ENCODE measurements at regions not wholly inside any gene's neighbourhood (a gene's known extent, or its start where the extent isn't known, plus 50 kb on each side); places are given as distances from the start of the nearest gene placed in this dataset.

DNA sequence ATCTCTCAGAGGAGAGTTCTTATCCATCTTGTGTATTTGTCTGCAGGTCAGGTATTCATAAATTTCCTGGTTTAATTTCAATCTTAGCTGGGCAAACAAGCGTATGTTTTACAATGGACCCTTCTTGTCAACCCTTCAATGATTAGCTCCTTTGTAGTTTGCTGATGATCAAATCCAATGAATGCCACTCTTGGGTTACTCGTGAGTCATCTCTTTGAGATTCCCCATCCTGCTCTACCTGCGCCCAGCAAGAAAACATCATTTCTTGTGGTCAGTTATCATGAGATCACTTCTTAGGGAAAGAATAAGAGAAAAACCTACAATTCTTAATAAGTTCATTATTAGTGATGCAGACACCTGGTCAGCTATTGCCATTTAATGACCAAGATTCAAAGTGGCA, 572.3 kb upstream of the PKN2 start (continued):
- TF ChIP-seq FOXK2 (IDR thresholded peaks at IDR 0.05) (no peak), GABPA (IDR thresholded peaks at IDR 0.05; ENCODE audit: low read depth) (no peak), SMAD1 (IDR thresholded peaks at IDR 0.05; ENCODE audit: low read depth, partially characterized antibody) (no peak)
- TF ChIP-seq, protein P1, sequence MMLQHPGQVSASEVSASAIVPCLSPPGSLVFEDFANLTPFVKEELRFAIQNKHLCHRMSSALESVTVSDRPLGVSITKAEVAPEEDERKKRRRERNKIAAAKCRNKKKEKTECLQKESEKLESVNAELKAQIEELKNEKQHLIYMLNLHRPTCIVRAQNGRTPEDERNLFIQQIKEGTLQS (IDR thresholded peaks at IDR 0.05; ENCODE audit: borderline replicate concordance, extremely low read depth, low read depth, low read length): no peak

DNA sequence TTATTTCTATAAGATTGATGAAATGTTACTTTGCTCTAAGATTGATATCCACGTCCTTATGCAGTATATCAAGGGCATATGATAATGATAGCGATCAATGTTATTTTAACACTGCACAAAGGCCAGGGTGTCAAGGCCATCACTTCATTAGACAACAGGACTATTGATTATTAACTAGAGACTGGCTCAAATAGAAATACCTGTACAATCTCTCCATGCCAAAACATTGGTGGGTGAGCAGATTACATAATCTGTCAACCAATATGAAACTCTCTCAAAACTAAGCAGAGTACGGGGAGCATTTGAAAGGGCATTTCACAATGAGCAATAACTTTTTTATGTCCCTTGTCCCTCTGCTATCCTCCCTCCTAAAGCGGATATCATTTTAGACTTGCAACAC, 566.5 kb upstream of the PKN2 start:
- no peaks in the 10 kb centered on the region for H4K20me1 ChIP-seq (ENCODE audit: control insufficient read depth, insufficient read depth)
- no peaks in the 10 kb centered on the region for H3K36me3 ChIP-seq (ENCODE audit: control insufficient read depth in 2 of 2, insufficient read depth in 2 of 2, low read length in 1 of 2)
- DNase-seq (ENCODE audit: low read depth, low spot score) (no peak), FAIRE-seq (no peak), ATAC-seq (peak; percentile 81)
- H3K4me1 ChIP-seq (ENCODE audit: control insufficient read depth, insufficient read depth, low read length): no peaks in the 10 kb centered on the region
- RAD21 ChIA-PET (ENCODE audit: unreplicated experiment): interaction anchor here (3.5 kb wide), 1 partner anchor 33 kb away, joined by 15 read pairs; no protein-coding TSS in a partner anchor
- in situ Hi-C loops (cut with MboI) (no loop called here), intact Hi-C loops (cut with micrococcal nuclease; ENCODE audit: unreplicated experiment) (no loop called here)
- SMC1A ChIA-PET (ENCODE audit: uncharacterized antibody, unreplicated experiment): interaction anchor here (3.1 kb wide), 1 partner anchor 32 kb away, joined by 12 read pairs; no protein-coding TSS in a partner anchor
- H3K79me2 ChIP-seq (ENCODE audit: control insufficient read depth, insufficient read depth, low read length): no peaks in the 10 kb centered on the region
- POLR2A ChIA-PET: interaction anchor here (0.6 kb wide), 1 partner anchor 28 kb away, joined by 5 read pairs; no protein-coding TSS in a partner anchor
- no peak overlapping the region for H3K4me2 ChIP-seq (ENCODE audit: control insufficient read depth, insufficient read depth)
- H3K9me3 ChIP-seq (replicated peaks; ENCODE audit: control insufficient read depth, insufficient read depth, low read length): no peaks in the 10 kb centered on the region
- CTCF ChIA-PET: interaction anchor here (0.9 kb wide), 1 partner anchor 33 kb away, joined by 4 read pairs; no protein-coding TSS in a partner anchor
- H3K9ac ChIP-seq (ENCODE audit: control insufficient read depth, insufficient read depth, low read length): no peak overlapping the region
- BruUV-seq (replicated peaks): no TSS peak
- H3K4me3 ChIP-seq: no peak overlapping the region
- TF ChIP-seq EP300 (IDR thresholded peaks at IDR 0.05; ENCODE audit: borderline replicate concordance in 1 of 2, control insufficient read depth in 1 of 2, low read depth in 2 of 2, low read length in 2 of 2) (0 out of 4 replicates have a peak, but pooled peaks of 1 of the 2 experiments have one; percentile 16), SMARCA5 (IDR thresholded peaks at IDR 0.05) (no peak), CEBPB (IDR thresholded peaks at IDR 0.05; ENCODE audit: borderline replicate concordance in 1 of 2, low read depth in 2 of 2, low read length in 2 of 2) (no peak), MTA3 (IDR thresholded peaks at IDR 0.05; ENCODE audit: borderline replicate concordance, low read length) (no peak), IKZF2 (IDR thresholded peaks at IDR 0.05) (0 out of 4 replicates have a peak, but pooled peaks of 1 of the 2 experiments have one; percentile 9), HDGF (IDR thresholded peaks at IDR 0.05) (no peak), POLR2AphosphoS2 (IDR thresholded peaks at IDR 0.05; ENCODE audit: low read depth, low read length) (no peak), RAD21 (IDR thresholded peaks at IDR 0.05; ENCODE audit: insufficient read depth, low read depth, low read length) (no peak)
- H3K27me3 ChIP-seq (replicated peaks in 1 of 2; ENCODE audit: control insufficient read depth in 2 of 2, insufficient read depth in 2 of 2, low read length in 1 of 2): no peaks in the 10 kb centered on the region
- 25% methylated on average over 4 of the region's 4 CpGs for WGBS (ENCODE audit: insufficient coverage, insufficient replicate concordance, low lambda C conversion rate, missing lambda C conversion rate)
- no peak overlapping the region for H3K27ac ChIP-seq (ENCODE audit: control insufficient read depth, insufficient read depth)
- no peak overlapping the region for H2AFZ ChIP-seq (ENCODE audit: control insufficient read depth, low read depth, low read length)

All from GM12878 (cell line).